HG03280 (cell line): ENCODE measurements at regions not wholly inside any gene's neighbourhood (a gene's known extent, or its start where the extent isn't known, plus 50 kb on each side); places are given as distances from the start of the nearest gene placed in this dataset.
A peak's percentile ranks its signal among the peaks of the same experiment; 100 is the strongest.
"Not testable (repeated sequence)": the region's sequence is repeated elsewhere in the genome, so short reads cannot be mapped to it uniquely, and the experiment has no call there.

Experiments used
- ATAC-seq: cut with Tn5 transposase; IDR thresholded peaks from one replicate; pipeline ENCODE4 v1.9.1; 2021; ENCODE audit warnings: mild to moderate bottlenecking, moderate library complexity; ENCODE audit not compliant: unreplicated experiment

- no peak for ATAC-seq
Observed at GRCh38 chr3:95711789-95712188, 1102.6 kb upstream of the EPHA6 start.

- ATAC-seq = no peak
Observed at GRCh38 chr3:95715128-95715527, 1099.3 kb upstream of the EPHA6 start.

GRCh38 chr3:95717048-95717447 lies 1097.3 kb upstream of the EPHA6 start:
- no peak for ATAC-seq

- ATAC-seq = no peak
Observed at GRCh38 chr3:95718168-95718567, 1096.2 kb upstream of the EPHA6 start.

- ATAC-seq = no peak
Observed at GRCh38 chr3:95719481-95719880, 1094.9 kb upstream of the EPHA6 start.

GRCh38 chr3:95721938-95722337 lies 1092.5 kb upstream of the EPHA6 start:
- ATAC-seq = peak; percentile 90

GRCh38 chr3:95725770-95726169 lies 1088.6 kb upstream of the EPHA6 start:
- no peak for ATAC-seq

- no peak for ATAC-seq
Observed at GRCh38 chr3:95731753-95732152, 1082.6 kb upstream of the EPHA6 start.

- no peak for ATAC-seq
Observed at GRCh38 chr3:95733336-95733735, 1081.1 kb upstream of the EPHA6 start.

- no peak for ATAC-seq
Observed at GRCh38 chr3:95738045-95738444, 1076.3 kb upstream of the EPHA6 start.

- ATAC-seq = not testable (repeated sequence)
Observed at GRCh38 chr3:95744896-95745295, 1069.5 kb upstream of the EPHA6 start.

GRCh38 chr3:95750097-95750496 lies 1064.3 kb upstream of the EPHA6 start:
- no peak for ATAC-seq

- no peak for ATAC-seq
Observed at GRCh38 chr3:95751509-95751908, 1062.9 kb upstream of the EPHA6 start.

GRCh38 chr3:95752199-95752598 lies 1062.2 kb upstream of the EPHA6 start:
- ATAC-seq = no peak

GRCh38 chr3:95758707-95759106 lies 1055.7 kb upstream of the EPHA6 start:
- no peak for ATAC-seq

GRCh38 chr3:95759614-95760301 lies 1054.6 kb upstream of the EPHA6 start:
- ATAC-seq = no peak

GRCh38 chr3:95775486-95776094 lies 1038.8 kb upstream of the EPHA6 start:
- ATAC-seq = no peak

- no peak for ATAC-seq
Observed at GRCh38 chr3:95781598-95781997, 1032.8 kb upstream of the EPHA6 start.

GRCh38 chr3:95789111-95789510 lies 1025.3 kb upstream of the EPHA6 start:
- no peak for ATAC-seq

GRCh38 chr3:95797081-95797480 lies 1017.3 kb upstream of the EPHA6 start:
- ATAC-seq = no peak

- ATAC-seq = no peak
Observed at GRCh38 chr3:95798628-95799027, 1015.8 kb upstream of the EPHA6 start.

GRCh38 chr3:95810462-95810861 lies 1003.9 kb upstream of the EPHA6 start:
- ATAC-seq = no peak

- ATAC-seq = no peak
Observed at GRCh38 chr3:95813244-95813643, 1001.1 kb upstream of the EPHA6 start.
